Hepatocyte (in vitro differentiated cells): ENCODE measurements at regions not wholly inside any gene's neighbourhood (a gene's known extent, or its start where the extent isn't known, plus 50 kb on each side); places are given as distances from the start of the nearest gene placed in this dataset.

Experiments
- DNase-seq: peaks from one replicate; pipeline ENCODE4 v3.0.0-alpha.2; 2016; ENCODE audit warnings: low spot score
- H2AFZ ChIP-seq: fragments of 200-600 bp; sonication (generic); 2 replicates; pipeline ENCODE4 v1.6.0; 2016; ENCODE audit warnings: antibody characterized with exemption, mild to moderate bottlenecking
- H3K27ac ChIP-seq: fragments of 200-600 bp; sonication (generic); 2 replicates; pipeline ENCODE4 v1.5.1; 2016; ENCODE audit warnings: mild to moderate bottlenecking
- H3K27me3 ChIP-seq: fragments of 200-600 bp; sonication (generic); 2 replicates; pipeline ENCODE4 v1.6.1; 2016
- H3K36me3 ChIP-seq: fragments of 200-600 bp; sonication (generic); replicated peaks from 2 replicates; pipeline ENCODE4 v1.5.1; 2016; ENCODE audit warnings: low read depth; ENCODE audit not compliant: insufficient read depth
- H3K4me1 ChIP-seq: fragments of 200-600 bp; sonication (generic); 2 replicates; pipeline ENCODE4 v1.5.1; 2016; ENCODE audit warnings: mild to moderate bottlenecking, moderate library complexity; ENCODE audit not compliant: insufficient read depth
- H3K4me2 ChIP-seq: fragments of 200-600 bp; sonication (generic); 2 replicates; pipeline ENCODE4 v1.6.0; 2016
- H3K4me3 ChIP-seq: fragments of 200-600 bp; sonication (generic); 2 replicates; pipeline ENCODE4 v1.5.1; 2016; ENCODE audit warnings: mild to moderate bottlenecking
- H3K79me2 ChIP-seq: fragments of 200-600 bp; sonication (generic); 2 replicates; pipeline ENCODE4 v1.6.0; 2017; ENCODE audit warnings: mild to moderate bottlenecking
- H3K9me2 ChIP-seq: fragments of 200-600 bp; sonication (generic); replicated peaks from 2 replicates; pipeline ENCODE4 v1.6.0; 2017; ENCODE audit warnings: mild to moderate bottlenecking; ENCODE audit not compliant: insufficient read depth
- H3K9me3 ChIP-seq: fragments of 200-600 bp; sonication (generic); 2 replicates; pipeline ENCODE4 v1.5.1; 2016; ENCODE audit warnings: low read depth, mild to moderate bottlenecking
- H4K20me1 ChIP-seq: fragments of 200-600 bp; sonication (generic); 2 replicates; pipeline ENCODE4 v1.6.0; 2016; ENCODE audit warnings: mild to moderate bottlenecking; ENCODE audit not compliant: insufficient read depth, poor library complexity, severe bottlenecking
- CTCF ChIP-seq: fragments of 200-600 bp; sonication (generic); IDR thresholded peaks from 2 replicates; pipeline ENCODE4 v1.5.1; 2016; ENCODE audit warnings: antibody characterized with exemption, mild to moderate bottlenecking; ENCODE audit not compliant: poor library complexity
- EZH2 ChIP-seq: fragments of 200-600 bp; sonication (generic); IDR thresholded peaks from 2 replicates; pipeline ENCODE4 v1.6.1; 2016; ENCODE audit warnings: antibody characterized with exemption, mild to moderate bottlenecking, borderline replicate concordance
- EZH2phosphoT487 ChIP-seq: fragments of 200-600 bp; sonication (generic); IDR thresholded peaks from one replicate; pipeline ENCODE4 v1.6.1; 2018; ENCODE audit warnings: antibody characterized with exemption, mild to moderate bottlenecking, low read depth, moderate library complexity; ENCODE audit not compliant: unreplicated experiment, severe bottlenecking
- WGBS: methylation state at CpG from one replicate; pipeline ENCODE4 v1.1.6; 2016; ENCODE audit warnings: low lambda C conversion rate; ENCODE audit errors: missing lambda C conversion rate; 5-methylcytosine and 5-hydroxymethylcytosine counted together

GRCh38 chr7:22633954-22634474, 93.0 kb upstream of the IL6 start:
- no peak overlapping the region for H3K4me2 ChIP-seq
- H3K9me2 ChIP-seq = no peaks in the 10 kb centered on the region
- no peak for DNase-seq
- 62% methylated on average over 3 of the region's 3 CpGs for WGBS
- no peaks in the 10 kb centered on the region for H3K36me3 ChIP-seq
- no peak overlapping the region for H3K27ac ChIP-seq
- H3K79me2 ChIP-seq = no peaks in the 10 kb centered on the region
- TF ChIP-seq EZH2phosphoT487 (no peak), EZH2 (no peak), CTCF (no peak)
- no peak overlapping the region for H3K4me3 ChIP-seq
- H3K4me1 ChIP-seq = no peaks in the 10 kb centered on the region
- H2AFZ ChIP-seq = no peak overlapping the region
- H4K20me1 ChIP-seq = no peaks in the 10 kb centered on the region
- H3K27me3 ChIP-seq = no peaks in the 10 kb centered on the region
- H3K9me3 ChIP-seq = no peaks in the 10 kb centered on the region

DNA sequence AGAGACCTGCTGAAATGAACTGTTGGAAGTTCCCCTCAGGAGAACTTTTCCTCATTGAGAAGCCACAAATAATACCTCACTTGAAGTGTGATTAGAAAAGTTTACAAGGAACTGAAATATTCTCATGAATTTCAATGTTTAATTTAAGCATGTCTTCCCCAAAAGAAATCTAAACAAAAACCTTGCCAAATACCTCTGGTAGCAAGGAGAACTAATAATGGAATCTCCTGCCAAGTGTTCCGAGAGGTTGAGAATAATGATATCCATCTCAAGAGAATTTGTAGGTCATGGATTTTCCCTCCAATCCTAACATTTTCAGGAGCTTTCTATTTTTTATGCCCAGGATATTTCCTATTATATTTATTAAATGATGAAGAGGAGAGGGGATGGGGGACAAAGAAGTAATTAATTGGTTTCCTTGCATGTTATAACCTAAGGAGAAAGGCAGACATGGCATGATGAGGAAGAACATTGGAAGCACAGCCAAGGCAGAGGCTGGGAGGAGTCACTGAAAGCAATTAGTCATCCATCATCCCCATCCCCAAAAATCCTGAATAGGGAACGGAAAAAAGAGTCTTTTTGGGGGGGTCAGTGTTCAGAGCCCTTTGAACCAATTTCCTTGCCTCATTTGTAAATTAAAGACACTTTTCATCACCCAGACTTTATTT, 93.6 kb upstream of the IL6 start:
- DNase-seq = no peak
- WGBS = 82% methylated on average over 2 of the region's 2 CpGs

GRCh38 chr7:22632674-22633073, 94.3 kb upstream of the IL6 start:
- 76% methylated on average over 2 of the region's 2 CpGs for WGBS
- H3K9me3 ChIP-seq = no peaks in the 10 kb centered on the region
- no peak overlapping the region for H3K27ac ChIP-seq
- H4K20me1 ChIP-seq = no peaks in the 10 kb centered on the region
- H3K27me3 ChIP-seq = no peaks in the 10 kb centered on the region
- no peaks in the 10 kb centered on the region for H3K9me2 ChIP-seq
- H3K4me1 ChIP-seq = no peaks in the 10 kb centered on the region
- no peaks in the 10 kb centered on the region for H3K36me3 ChIP-seq
- no peak for DNase-seq
- H3K79me2 ChIP-seq = no peaks in the 10 kb centered on the region
- no peak overlapping the region for H3K4me2 ChIP-seq
- no peak for TF ChIP-seq EZH2phosphoT487
- no peak for TF ChIP-seq EZH2
- TF ChIP-seq CTCF = no peak
- H3K4me3 ChIP-seq = no peak overlapping the region
- H2AFZ ChIP-seq = no peak overlapping the region

More for the DNA sequence above, 93.6 kb upstream of the IL6 start:
- Histone ChIP-seq H3K79me2 (no peaks in the 10 kb centered on the region), H3K27me3 (no peaks in the 10 kb centered on the region), H4K20me1 (no peaks in the 10 kb centered on the region), H3K4me1 (no peaks in the 10 kb centered on the region), H2AFZ (no peak overlapping the region), H3K4me2 (no peak overlapping the region), H3K9me3 (no peaks in the 10 kb centered on the region), H3K36me3 (no peaks in the 10 kb centered on the region), H3K4me3 (no peak overlapping the region), H3K27ac (no peak overlapping the region), H3K9me2 (no peaks in the 10 kb centered on the region)
- TF ChIP-seq CTCF (no peak), EZH2 (no peak), EZH2phosphoT487 (no peak)
